NCI-H2171 treated with DMSO at 0.1 percent for 48 hours (cell line): ENCODE measurements at regions not wholly inside any gene's neighbourhood (a gene's known extent, or its start where the extent isn't known, plus 50 kb on each side); places are given as distances from the start of the nearest gene placed in this dataset.

Source experiments
- DNase-seq: peaks from one replicate; lab custom pipeline; 2025; lab: John Stamatoyannopoulos, UW

DNA sequence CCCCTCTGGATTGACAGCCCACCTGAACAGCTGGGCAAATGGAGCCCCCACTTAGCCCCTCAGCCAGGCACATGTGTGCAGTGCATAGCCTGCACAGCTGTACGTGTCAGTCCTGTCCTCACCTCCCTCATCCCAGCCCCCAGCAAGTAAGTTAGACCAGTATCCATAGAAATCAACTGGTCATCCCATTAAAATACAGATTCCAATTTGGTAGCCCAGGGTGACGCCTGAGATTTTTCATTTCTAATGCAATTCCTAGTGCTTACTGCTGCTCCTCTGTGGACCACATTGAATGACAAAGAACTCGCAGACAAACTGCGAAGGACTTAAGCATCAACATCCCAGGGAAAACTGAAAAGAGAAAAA lies 99.0 kb upstream of the GJB5 start:
- DNase-seq, result no peak

GRCh38 chr1:34656299-34656698 lies 98.5 kb upstream of the GJB5 start:
- DNase-seq, result no peak

DNA sequence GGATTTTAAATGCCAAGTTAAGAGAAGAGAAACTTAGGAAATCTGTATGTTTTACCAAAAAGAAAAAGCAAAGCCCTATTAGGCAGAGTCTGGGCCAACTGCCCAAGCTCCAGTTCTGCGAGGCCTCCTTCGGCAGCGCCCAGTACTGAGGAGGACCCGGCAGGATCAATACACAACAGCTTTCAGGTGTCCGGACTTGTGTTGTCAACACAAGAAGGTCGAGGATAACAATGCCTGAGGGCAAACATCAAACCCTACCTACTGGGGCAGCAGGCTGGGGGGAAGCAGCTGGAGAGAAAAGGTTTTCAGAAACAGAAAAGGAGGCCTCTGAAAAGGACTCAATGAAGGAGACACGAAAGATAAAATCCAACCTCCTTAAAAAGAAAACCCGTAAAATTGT lies 98.1 kb upstream of the GJB5 start:
- DNase-seq, result no peak

DNA sequence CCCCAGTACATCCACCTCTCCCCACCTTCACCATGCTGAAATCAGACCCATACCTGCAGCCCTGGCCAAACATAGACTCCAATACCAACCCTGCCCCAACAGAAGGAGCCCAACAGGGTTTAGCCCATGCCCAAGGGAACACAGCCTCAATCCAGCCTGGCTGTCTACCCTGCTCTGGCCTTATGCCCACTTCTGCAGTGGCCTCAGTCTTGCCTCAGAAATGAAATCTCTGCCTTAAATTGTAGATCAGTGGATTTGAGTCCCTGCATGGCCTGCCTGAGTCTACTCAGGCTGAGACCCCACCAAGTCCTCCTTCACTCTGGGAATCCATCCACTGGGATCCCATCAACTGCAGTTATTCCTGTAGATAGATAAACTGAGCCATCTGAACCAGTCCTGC lies 97.6 kb upstream of the GJB5 start:
- DNase-seq, result no peak

DNA sequence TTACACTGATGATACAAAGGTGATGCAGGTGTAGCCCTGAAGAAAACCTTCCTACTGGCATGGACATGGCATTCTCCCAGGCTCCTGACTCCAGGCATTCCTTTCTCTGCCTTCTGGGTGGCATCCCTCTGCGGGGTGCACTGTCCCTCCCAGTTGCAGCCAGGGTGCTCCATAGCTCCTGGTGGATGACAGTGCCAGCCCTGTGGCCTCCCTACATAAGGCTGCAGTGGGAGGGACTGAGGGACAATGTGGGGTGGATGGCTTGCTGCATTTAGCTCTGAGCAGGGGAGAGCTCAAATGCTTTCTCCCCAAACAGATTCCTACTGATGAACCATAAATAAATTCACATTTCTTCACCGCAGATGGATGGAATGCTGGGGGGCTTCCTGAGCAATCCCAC lies 97.0 kb upstream of the GJB5 start:
- DNase-seq, result no peak

DNA sequence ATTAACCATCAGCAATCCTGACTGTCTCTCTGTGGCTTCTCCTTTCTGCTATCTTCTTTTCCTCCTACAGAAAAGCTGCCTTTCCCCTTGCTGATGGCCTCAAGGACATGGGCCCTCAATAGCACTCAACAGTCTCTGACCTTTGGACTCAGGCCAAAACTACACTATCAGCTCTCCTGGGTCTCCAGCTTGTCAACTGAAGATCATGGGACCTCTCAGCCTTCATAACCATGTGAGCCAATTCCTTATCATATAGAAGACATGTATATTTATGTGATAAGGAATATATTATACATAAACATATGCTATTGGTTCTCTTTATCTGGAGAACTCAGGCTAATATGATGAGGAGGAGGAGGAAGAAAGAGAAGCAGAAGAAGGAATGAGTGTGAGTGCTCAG lies 91.8 kb upstream of the GJB5 start:
- DNase-seq, result no peak

- DNase-seq, result no peak
Observed at GRCh38 chr1:34668063-34668462, 86.8 kb upstream of the GJB5 start.

- DNase-seq, result no peak
Observed at GRCh38 chr1:34670982-34671381, 83.9 kb upstream of the GJB5 start.

- DNase-seq, result no peak
Observed at GRCh38 chr1:34671887-34672286, 83.0 kb upstream of the GJB5 start.

DNA sequence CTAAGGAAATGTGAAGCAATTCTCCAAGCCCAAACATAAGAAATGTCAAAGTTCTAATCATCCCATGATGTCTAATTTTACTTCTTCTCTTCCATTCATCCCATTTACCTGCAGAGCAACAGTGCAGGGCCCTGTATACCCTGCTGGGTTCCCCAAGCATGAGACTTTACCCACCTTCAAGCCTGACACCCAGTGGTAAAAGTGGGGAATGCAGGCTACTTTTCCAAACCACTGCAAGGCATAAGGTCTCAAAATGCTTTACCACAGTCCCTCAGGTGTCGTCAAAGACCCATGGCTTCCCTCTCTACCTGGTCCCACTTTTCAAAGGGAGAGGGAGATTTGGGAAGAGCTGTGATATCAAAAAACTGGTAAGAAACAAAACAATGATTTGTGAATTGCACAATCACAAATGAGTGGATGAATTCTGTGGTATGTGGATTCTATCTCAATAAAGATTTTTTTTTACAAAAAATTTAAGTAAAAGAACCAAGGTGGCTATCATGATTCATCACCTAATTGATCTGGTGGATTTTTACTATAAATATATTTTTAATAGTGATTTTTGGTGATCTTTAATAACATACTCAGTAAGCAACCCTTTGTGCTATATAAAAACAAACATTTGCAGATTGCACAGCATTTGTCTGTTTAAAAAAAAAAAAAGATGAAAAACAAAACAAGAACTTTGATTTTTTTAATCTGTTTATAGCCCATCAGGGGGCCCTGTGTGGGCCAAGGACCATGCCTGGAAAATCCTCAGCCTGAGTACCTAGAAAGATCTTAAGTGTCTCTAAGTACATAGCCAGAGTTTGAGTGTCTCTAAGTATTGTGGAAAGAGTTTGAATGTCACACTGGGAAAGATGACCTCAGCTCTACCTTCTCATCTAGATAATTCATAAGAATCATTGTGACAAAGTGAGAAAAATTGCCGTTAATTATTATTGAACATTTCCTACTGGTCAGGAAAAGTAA lies 73.1 kb upstream of the GJB5 start:
- DNase-seq, result peak; percentile 53

GRCh38 chr1:34682452-34683223 lies 72.2 kb upstream of the GJB5 start:
- no peak for DNase-seq

- DNase-seq, result no peak
Observed at GRCh38 chr1:34683616-34684015, 71.2 kb upstream of the GJB5 start.

DNA sequence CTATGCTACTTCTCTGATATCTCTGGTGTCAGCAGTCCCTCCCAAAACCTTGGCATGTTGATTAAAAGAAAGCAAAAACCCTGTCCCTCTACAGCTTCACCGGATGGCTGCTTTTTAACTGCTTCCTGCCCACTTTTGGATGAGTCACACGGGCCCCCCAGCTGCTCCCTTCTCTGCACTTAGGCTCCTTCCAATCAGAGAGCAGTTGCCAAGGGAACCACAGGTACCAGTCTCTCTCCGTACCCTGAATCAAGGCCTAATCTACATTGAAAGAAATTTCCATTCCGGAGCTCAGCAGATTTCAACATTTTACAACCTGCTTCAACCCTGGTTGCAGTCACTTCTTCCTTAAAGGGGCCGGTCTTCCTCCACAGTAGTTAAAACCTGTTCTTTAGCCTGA lies 70.6 kb upstream of the GJB5 start:
- DNase-seq, result peak; percentile 71

DNA sequence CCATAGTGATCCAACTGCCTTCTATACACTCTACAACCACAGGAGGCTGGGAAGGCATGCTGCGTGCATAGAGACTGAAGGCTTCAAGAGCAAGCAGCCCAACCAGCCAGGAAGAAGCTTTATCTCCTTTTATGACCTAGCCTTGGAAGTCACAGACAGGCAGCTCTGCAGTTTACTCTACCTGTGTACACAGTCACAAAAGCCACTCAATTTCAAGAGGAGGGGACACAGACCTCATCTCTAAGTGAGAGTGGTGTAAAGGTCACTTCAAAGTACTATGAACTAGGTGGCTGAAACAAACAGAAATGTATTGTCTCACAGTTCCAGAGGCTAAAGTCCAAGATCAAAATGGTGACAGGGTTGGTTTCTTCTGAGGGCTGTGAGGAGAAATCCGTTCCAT lies 69.6 kb upstream of the GJB5 start:
- no peak for DNase-seq

DNA sequence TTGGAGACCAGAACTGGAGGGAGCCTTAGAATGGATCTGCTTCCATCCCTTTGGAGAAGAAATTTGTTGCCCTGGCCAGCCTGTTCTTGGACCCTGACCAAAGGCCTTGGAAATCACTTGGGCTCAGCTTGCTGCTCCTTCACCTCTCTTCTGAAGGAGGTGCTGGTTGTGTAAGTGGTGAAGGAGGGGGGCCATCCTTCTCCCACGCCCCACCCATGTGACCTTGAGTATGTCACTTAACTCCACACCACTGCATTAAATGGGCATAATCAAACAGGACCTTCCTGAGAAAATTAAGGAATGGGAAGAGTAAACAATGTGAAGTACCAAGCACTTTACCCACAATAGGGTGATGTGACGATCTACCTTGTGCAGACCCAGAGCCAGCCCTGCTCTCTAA lies 68.3 kb upstream of the GJB5 start:
- no peak for DNase-seq

GRCh38 chr1:34688006-34688741 lies 66.7 kb upstream of the GJB5 start:
- DNase-seq, result no peak

- no peak for DNase-seq
Observed at GRCh38 chr1:34690269-34690668, 64.6 kb upstream of the GJB5 start.

DNA sequence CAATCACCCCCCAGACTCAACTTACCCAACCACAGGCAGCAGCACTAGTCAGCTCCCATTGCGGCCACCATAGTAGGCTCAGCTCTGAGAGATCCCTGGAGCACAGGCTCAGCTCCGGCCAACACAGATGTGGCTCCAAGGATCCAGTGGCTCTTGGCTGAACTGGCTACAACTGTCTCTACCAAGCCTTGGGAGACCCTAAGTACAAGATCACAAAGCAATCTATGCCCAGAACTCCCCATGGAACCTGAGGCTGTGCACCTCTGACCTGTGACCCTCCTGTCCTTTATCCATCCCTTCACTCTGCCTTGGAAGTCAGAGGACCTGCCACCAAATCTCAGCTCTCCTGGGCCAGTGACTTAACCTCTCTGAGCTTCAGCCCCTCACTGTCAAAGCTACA lies 61.8 kb upstream of the GJB5 start:
- DNase-seq, result no peak

DNA sequence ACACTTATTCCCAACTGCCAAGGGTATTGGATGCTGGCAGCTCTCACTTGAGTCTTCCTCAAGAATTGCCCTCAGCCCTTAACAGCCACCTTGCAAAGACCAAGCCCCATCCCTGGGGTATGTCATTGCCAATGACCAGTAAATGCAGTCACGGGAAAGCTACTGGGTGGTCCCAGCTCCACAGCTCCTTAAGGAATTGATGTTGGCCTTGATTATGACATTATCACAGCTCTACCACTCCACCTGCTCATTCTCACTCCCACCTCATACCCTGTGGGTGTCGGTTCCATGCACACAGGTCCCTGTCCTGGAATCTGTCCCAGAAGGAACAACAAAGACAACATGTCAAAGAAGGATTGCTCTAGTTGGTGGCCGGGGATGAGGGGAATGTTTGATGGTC lies 60.5 kb upstream of the GJB5 start:
- no peak for DNase-seq

GRCh38 chr1:34695580-34695979 lies 59.3 kb upstream of the GJB5 start:
- peak; percentile 5 for DNase-seq

DNA sequence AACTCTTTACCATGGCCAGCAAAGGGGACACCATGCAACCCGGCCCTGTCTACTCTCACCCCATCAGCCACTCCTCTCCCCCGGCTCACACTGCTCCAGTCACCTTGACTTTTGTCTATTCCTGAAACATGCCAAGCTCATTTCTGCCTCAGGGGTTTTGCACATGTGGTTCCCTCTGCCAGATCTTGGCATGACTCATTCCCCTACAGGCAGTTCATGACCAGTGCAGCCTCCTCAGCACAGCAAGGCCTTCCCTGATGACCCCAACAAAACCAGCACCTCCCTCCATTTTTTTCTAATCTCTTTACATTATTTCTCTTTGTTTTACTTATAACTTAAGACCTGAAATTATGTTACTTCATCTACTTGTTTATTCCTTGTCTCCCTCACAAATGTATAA lies 58.6 kb upstream of the GJB5 start:
- DNase-seq, result no peak

- DNase-seq, result peak; percentile 21
Observed at GRCh38 chr1:34696981-34697380, 57.9 kb upstream of the GJB5 start.

DNA sequence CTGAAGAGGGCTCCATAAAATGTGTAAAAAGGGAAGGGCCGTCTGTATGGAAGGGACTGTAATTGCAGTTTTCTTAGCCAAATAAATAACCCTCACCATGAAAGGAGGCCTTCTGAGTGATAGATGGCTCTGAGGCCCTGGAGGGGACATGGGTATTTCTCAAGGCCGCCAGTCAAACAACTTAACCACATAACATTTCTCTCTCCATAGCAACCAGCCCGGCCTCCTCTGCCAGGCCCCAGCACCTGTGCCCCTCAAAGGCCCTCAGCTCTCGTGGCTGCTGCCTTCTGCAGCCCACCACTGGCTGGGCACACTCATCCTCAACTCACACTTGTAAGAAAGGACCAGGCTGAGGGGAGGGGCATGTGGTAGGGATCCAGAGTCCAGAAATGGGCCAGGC lies 57.0 kb upstream of the GJB5 start:
- DNase-seq, result no peak
